LoVo (cell line): ENCODE measurements at regions not wholly inside any gene's neighbourhood (a gene's known extent, or its start where the extent isn't known, plus 50 kb on each side); places are given as distances from the start of the nearest gene placed in this dataset.
"Not testable (repeated sequence)": the region's sequence is repeated elsewhere in the genome, so short reads cannot be mapped to it uniquely, and the experiment has no call there.

ENCODE experiments used
- DNase-seq: peaks from one replicate; pipeline ENCODE4 v3.0.0-alpha.2; 2016; ENCODE audit warnings: low spot score

DNA sequence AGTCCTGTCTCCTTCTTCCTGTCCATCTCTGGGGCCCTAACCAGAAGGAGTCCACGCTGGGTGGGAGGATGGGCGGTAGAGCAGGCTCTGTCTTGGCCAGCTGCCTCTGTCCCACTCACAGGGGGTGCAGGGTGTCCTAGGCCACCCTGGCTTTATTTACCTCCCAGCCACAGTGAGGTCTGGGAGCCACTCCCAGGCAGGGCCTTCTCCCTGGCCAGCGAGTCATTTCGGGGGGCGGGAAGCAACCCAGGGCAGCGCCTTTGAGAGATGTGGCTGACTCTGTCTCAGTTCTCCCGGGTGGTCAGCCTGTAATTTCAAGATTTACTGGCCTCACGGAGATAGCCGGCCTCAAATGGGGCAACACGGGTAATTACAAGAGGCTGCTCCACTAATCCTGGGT lies 67.4 kb upstream of the PTCH1 start:
- no peak for DNase-seq

DNA sequence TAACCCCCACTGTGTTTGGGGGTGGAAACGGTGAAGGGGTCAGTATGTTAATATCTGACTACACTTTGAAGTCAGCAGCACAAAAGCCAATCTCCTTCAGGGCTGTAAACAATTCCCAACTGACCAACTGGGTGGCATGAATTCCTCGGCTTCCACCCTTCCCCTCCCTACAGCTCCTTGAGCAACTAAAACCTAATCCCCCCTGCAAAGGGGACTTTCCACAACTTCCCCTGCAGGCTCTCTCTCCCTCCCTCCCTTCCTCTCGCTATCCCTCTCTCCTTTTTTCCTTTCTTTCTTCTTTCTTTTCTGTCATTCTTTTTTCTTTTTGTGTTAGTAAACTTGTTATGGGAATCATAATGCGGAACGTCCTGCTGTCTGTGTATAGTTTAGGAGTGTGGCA lies 65.1 kb upstream of the PTCH1 start:
- no peak for DNase-seq

DNA sequence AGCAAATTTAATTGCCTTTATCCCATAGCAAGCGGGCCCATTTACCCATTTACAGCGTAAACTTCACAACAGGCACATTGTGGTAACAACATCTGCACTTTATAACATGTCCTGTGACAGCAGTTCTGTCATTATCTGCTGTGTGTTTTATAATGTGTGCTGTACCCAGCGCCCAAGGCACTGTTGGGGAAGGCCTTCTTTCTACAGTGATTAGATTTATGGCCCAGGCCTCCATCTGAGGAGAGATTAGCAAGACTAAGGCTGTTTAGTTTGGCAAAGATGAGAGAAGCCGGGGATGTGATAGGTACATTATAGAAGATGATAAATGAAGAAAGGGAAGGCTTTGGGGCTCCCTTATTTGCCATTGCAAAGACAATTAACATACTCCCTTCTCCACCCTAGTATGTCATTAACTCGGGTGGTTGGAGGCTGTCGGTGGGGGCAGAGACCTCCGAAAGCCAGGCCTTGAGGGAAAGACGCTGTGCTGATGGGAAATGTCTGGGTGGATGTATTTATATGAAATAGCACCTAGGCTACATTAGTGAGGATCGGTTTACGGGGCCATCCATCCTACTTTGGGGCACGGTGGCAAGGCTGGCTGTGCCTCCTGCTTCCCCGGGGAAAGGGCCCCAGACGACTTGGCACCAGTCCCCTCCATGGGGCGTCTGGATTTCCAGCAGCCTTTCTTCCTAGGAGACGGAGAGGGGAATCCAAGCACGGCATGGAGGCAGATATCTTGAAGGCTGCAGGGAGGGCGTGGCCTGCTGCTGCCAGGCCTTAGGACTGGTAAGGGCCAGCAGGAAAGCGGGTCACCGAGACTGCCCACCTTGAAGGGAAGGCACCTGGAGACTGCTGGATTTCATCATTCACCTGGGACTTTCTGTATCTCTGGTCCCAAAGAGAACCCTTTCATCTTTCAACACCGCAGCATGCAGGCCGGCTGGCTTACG lies 64.3 kb upstream of the PTCH1 start:
- DNase-seq, result no peak

DNA sequence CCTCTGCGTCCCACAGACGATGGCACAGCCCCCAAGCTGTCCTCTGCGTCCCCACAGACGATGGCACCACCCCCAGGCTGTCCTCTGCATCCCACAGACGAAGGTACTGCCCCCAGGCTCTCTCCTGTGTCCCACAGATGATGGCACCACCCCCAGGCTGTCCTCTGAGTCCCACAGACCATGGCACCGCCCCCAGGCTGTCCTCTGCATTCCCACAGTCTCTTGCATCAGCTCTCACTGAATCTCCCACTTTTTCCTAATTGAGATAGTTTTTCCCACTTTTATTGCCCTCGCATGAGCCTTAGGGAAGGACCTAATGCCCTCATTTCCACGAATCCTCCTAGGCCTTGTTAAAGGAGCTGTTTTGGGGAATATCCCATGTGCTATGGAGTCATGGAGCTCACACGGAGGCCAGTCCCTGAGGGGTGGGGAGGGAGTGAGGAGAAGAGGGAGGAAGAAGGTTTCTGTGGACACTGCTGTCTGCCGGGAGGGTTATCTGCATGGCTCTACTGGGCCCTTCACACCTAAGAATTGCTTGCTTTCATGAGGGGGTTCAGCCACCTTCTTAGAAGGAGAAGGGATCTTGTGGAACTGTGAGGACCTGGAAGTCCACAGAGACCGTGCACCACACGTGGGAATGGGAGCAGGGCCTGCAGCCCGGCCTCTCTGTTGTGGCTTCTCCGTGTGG lies 58.2 kb upstream of the PTCH1 start:
- DNase-seq, result no peak

DNA sequence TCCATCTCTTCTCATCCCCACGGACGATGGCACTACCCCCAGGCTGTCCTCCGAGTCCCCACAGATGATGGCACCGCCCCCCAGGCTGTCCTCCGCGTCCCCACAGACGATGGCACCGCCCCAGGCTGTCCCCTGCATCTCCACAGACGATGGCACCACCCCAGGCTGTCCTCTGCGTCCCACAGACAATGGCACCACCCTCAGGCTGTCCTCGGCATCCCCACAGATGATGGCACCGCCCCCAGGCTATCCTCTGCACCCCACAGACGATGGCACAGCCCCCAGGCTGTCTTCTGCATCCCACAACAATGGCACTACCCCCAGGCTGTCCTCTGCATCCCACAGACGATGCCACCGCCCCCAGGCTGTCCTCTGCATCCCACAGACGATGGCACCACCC lies 57.4 kb upstream of the PTCH1 start:
- no peak for DNase-seq

DNA sequence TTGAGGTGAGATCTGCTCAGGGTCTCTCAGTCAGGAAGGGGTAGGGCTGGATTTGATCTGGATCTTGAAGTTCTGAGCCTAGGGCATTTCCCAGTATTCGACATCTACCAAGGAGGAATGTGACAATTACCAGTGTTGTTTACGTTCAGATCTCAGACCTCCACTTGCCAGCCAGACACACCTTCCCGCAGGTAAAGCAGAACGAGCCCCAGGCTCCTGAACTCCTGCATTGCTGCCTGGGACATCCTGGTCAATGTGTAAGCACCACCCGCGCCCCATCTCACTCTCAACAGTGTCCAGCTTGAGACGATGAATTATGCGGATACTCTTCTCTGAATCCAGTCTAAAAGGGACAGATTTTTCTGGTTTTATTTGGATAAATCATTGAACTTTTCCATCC lies 56.7 kb upstream of the PTCH1 start:
- no peak for DNase-seq

DNA sequence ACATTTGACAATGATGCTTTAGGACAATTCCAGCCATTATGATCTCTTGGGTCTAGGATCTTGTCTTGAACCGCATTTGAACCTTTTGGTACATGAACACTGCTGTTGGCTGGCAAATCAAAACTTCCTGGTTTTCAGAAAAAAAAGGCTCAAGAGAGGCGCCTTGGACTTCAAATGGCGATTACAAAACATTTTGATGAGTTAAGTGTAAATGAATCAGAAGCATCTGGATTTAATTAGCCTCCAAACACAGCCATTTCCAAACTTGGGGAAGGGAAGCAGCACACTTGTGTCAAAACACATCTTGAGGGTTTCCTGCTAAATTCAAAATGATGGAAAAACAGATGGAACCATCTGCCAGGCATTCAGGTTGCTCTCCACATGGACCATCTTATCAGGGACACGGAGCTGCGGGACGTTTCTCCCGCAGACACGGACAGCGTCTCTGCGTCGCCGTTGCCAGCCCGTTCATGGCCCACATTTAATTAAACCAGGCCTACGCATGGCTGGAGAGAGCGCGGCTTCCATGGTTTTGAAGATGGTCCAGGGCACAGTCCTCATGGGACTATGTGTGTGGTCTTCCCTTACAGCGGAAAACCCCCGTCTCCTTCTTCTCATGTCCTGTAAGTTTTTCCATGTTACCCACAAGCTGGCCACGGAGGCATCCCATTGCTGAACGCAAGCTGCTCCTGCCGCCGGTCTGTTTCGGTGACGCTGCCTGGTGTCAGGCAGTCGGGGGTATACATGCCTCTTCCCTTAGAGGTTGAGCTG lies 55.8 kb upstream of the PTCH1 start:
- DNase-seq, result no peak

DNA sequence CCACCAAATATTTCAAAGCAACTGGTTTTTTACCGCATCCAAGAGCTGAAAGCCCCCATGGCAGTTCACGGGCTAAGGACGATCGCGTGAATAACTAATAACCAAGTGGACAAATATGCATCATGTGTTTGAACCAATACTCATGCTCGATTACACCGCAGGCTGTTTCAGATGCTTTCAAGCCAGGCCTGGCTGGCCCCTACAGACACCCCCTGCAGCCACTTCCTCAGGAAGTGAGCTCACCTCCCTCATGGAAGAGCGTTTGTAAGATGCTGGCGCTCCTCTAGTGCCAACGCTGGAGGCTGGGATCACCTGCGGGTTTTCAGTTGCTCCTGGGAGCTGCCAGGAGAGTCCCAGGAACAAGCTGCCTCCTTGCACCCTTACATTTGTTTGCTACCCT lies 53.9 kb upstream of the PTCH1 start:
- DNase-seq, result no peak

DNA sequence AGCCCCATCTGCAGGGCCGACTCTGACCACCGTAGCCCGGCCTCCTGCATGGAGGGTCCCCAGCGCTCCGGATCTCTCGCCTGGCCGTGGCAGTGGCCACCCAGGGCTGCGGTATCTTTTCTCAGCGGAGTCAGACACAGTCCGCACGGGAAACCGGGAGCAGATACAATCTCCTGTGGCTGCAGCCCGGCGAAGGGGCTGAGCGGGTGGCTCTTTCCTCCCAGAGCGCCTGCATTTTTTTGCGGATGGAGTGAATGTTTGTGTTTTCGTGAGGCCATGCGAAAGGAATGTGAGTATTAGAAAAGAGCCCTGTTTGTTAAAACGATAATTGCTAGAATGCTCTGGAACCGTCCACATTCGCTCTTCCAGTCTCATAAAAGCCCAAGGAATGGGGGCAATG lies 53.4 kb upstream of the PTCH1 start:
- DNase-seq, result no peak

DNA sequence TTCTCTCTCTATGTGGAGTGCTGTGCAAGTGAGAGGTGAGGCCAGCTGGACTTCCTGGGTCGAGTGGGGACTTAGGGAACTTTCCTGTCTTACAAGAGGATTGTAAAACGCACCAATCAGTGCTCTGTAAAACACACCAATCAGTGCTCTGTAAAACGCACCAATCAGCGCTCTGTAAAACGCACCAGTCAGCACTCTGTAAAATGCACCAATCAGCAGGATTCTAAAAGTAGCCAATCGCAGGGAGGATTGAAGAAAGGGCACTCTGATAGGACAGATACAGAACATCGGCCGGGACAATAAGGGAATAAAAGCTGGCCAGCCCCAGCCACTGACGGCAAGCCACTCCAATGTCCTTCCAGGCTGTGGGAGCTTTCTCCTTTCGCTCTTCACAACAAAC lies 52.0 kb upstream of the PTCH1 start:
- DNase-seq, result not testable (repeated sequence)
